T-cell (primary cell): ENCODE measurements at regions not wholly inside any gene's neighbourhood (a gene's known extent, or its start where the extent isn't known, plus 50 kb on each side); places are given as distances from the start of the nearest gene placed in this dataset.

Source experiments
- ATAC-seq, 4 experiments: fragments of 200-7000 bp in 3 of 4; fragments of 150-1000 bp in 1 of 4; cut with Tn5 transposase; replicated peaks in 1 of 4; 1 replicate in 3 of 4; 2 replicates in 1 of 4; pipeline ENCODE4 v1.10.0; 2021; ENCODE audit warnings: moderate library complexity in 3 of 4, mild to moderate bottlenecking in 2 of 4, moderate number of reproducible peaks in 1 of 4
- CTCF ChIA-PET, 2 donors: fragments of 300-600 bp; sonication (Branson Sonifier 250); formaldehyde crosslinking; loops; one replicate each; lab custom pipeline; 2022; ENCODE audit warnings: antibody characterized with exemption in 2 of 2; lab: Charles Lee
- POLR2A ChIA-PET, 2 donors: fragments of 300-600 bp; sonication (Branson Sonifier 250); formaldehyde crosslinking; loops; one replicate each; lab custom pipeline; 2022; ENCODE audit warnings: antibody characterized with exemption in 2 of 2; lab: Charles Lee
- DNase-seq, 35 experiments: peaks; one replicate each; pipeline versions ENCODE4 v3.0.0 to v3.0.0-alpha.2; 2013 to 2023
- H3K27ac ChIP-seq: one replicate; pipeline ENCODE4 v1.5.1; 2013; ENCODE audit warnings: low read length
- H3K27me3 ChIP-seq, 2 experiments: replicated peaks in 1 of 2; 1 replicate in 1 of 2; 2 replicates in 1 of 2; pipeline versions ENCODE4 v1.6.1 to v1.7.0; 2013; ENCODE audit warnings: low read length in 1 of 2, mixed read lengths in 1 of 2; ENCODE audit not compliant: control insufficient read depth in 2 of 2, insufficient read depth in 2 of 2; ENCODE audit errors: extremely low read depth in 1 of 2
- H3K36me3 ChIP-seq, 2 donors: 1 replicate in 1 of 2; 2 replicates in 1 of 2; pipeline versions ENCODE4 v1.6.1 to v1.7.0; 2013; ENCODE audit warnings: low read length in 1 of 2; ENCODE audit not compliant: control insufficient read depth in 2 of 2, insufficient read depth in 1 of 2; ENCODE audit errors: extremely low read depth in 1 of 2
- H3K4me1 ChIP-seq, 2 experiments: 1 replicate in 1 of 2; 2 replicates in 1 of 2; pipeline versions ENCODE4 v1.6.1 to v1.7.0; 2013; ENCODE audit warnings: low read length in 2 of 2, mixed read lengths in 1 of 2; ENCODE audit not compliant: insufficient read depth in 2 of 2, control insufficient read depth in 1 of 2; ENCODE audit errors: extremely low read depth in 1 of 2
- H3K4me3 ChIP-seq, 2 donors: 1 replicate in 1 of 2; 2 replicates in 1 of 2; pipeline versions ENCODE4 v1.5.1 to v1.7.0; 2013; ENCODE audit warnings: mild to moderate bottlenecking in 2 of 2, low read length in 1 of 2, moderate library complexity in 1 of 2; ENCODE audit not compliant: control insufficient read depth in 1 of 2; ENCODE audit errors: extremely low read depth in 1 of 2
- H3K9me3 ChIP-seq: 2 replicates; pipeline ENCODE4 v1.7.0; 2013
- H3K27ac Mint-ChIP-seq, 2 donors: one replicate each; pipeline ENCODE4 v1.8.0; 2020 to 2021; ENCODE audit warnings: mild to moderate bottlenecking in 2 of 2, mixed read lengths in 2 of 2
- H3K27me3 Mint-ChIP-seq, 2 donors: one replicate each; pipeline ENCODE4 v1.8.0; 2021 to 2022; ENCODE audit warnings: mixed read lengths in 2 of 2
- H3K36me3 Mint-ChIP-seq: one replicate; pipeline ENCODE4 v1.8.0; 2021; ENCODE audit warnings: mixed read lengths
- H3K4me1 Mint-ChIP-seq, 3 donors: one replicate each; pipeline ENCODE4 v1.8.0; 2020 to 2022; ENCODE audit warnings: mixed read lengths in 3 of 3, mild to moderate bottlenecking in 1 of 3
- H3K4me3 Mint-ChIP-seq, 3 donors: one replicate each; pipeline ENCODE4 v1.8.0; 2020 to 2022; ENCODE audit warnings: mild to moderate bottlenecking in 3 of 3, mixed read lengths in 3 of 3, moderate library complexity in 3 of 3
- H3K9me3 Mint-ChIP-seq, 3 donors: one replicate each; pipeline ENCODE4 v1.8.0; 2020 to 2022; ENCODE audit warnings: mixed read lengths in 3 of 3
- WGBS: methylation state at CpG from one replicate; pipeline ENCODE4 v1.1.5; 2013; ENCODE audit warnings: missing lambda C conversion rate; ENCODE audit not compliant: insufficient coverage; 5-methylcytosine and 5-hydroxymethylcytosine counted together

GRCh38 chr20:51118216-51118615, 95.3 kb upstream of the KCNG1 start:
- no peak overlapping the region for H3K4me3 Mint-ChIP-seq
- no peak overlapping the region for H3K27ac Mint-ChIP-seq
- DNase-seq, result no peak
- no peak for ATAC-seq
- no peaks in the 10 kb centered on the region for H3K9me3 ChIP-seq
- peaks cover 26 to 37% of the 10 kb centered on the region in 2 donors for H3K27me3 Mint-ChIP-seq
- CTCF ChIA-PET, result no interaction called here
- POLR2A ChIA-PET, result no interaction called here
- H3K4me1 ChIP-seq, result no peaks in the 10 kb centered on the region
- WGBS, result 79% methylated on average over 2 of the region's 2 CpGs
- no peak overlapping the region for H3K4me3 ChIP-seq
- H3K4me1 Mint-ChIP-seq, result peaks cover 0 to 8% (median 3%) of the 10 kb centered on the region in 3 donors
- H3K27me3 ChIP-seq, result peaks cover 2 to 39% of the 10 kb centered on the region in 2 experiments
- no peaks in the 10 kb centered on the region for H3K9me3 Mint-ChIP-seq
- no peak overlapping the region for H3K27ac ChIP-seq
- no peaks in the 10 kb centered on the region for H3K36me3 Mint-ChIP-seq
- no peaks in the 10 kb centered on the region for H3K36me3 ChIP-seq

- CTCF ChIA-PET, result no interaction called here
- POLR2A ChIA-PET, result no interaction called here
- Mint-ChIP-seq H3K4me3 (no peak overlapping the region), H3K4me1 (no peaks in the 10 kb centered on the region), H3K9me3 (no peaks in the 10 kb centered on the region), H3K36me3 (no peaks in the 10 kb centered on the region), H3K27me3 (peaks cover 22 to 36% of the 10 kb centered on the region in 2 donors), H3K27ac (no peak overlapping the region)
- Histone ChIP-seq H3K9me3 (no peaks in the 10 kb centered on the region), H3K36me3 (no peaks in the 10 kb centered on the region), H3K27ac (no peak overlapping the region), H3K4me3 (no peak overlapping the region), H3K4me1 (no peaks in the 10 kb centered on the region), H3K27me3 (peaks cover 2 to 43% of the 10 kb centered on the region in 2 experiments)
- DNase-seq (no peak), ATAC-seq (no peak)
- 50% methylated on average over 1 of the region's 9 CpGs for WGBS
These were observed 94.1 kb upstream of the KCNG1 start for GRCh38 chr20:51116765-51117686.

GRCh38 chr20:51111290-51111689, 88.4 kb upstream of the KCNG1 start:
- H3K9me3 ChIP-seq, result no peaks in the 10 kb centered on the region
- Mint-ChIP-seq H3K4me1 (no peaks in the 10 kb centered on the region), H3K4me3 (no peak overlapping the region), H3K27ac (no peak overlapping the region), H3K27me3 (peaks cover 19 to 27% of the 10 kb centered on the region in 2 donors), H3K36me3 (no peaks in the 10 kb centered on the region), H3K9me3 (no peaks in the 10 kb centered on the region)
- ATAC-seq (no peak), DNase-seq (no peak)
- H3K27ac ChIP-seq, result no peak overlapping the region
- WGBS, result 71% methylated on average over 5 of the region's 8 CpGs
- no peaks in the 10 kb centered on the region for H3K4me1 ChIP-seq
- POLR2A ChIA-PET, result no interaction called here
- no peak overlapping the region for H3K4me3 ChIP-seq
- no peaks in the 10 kb centered on the region for H3K36me3 ChIP-seq
- peaks cover 7 to 27% of the 10 kb centered on the region in 2 experiments for H3K27me3 ChIP-seq
- CTCF ChIA-PET, result no interaction called here

GRCh38 chr20:51108638-51109363, 85.9 kb upstream of the KCNG1 start:
- WGBS, result 82% methylated on average over 6 of the region's 13 CpGs
- Mint-ChIP-seq H3K27me3 (peaks cover 20 to 27% of the 10 kb centered on the region in 2 donors), H3K36me3 (no peaks in the 10 kb centered on the region), H3K27ac (no peak overlapping the region), H3K4me3 (no peak overlapping the region), H3K9me3 (no peaks in the 10 kb centered on the region), H3K4me1 (no peaks in the 10 kb centered on the region)
- Histone ChIP-seq H3K9me3 (no peaks in the 10 kb centered on the region), H3K4me3 (no peak overlapping the region), H3K4me1 (no peaks in the 10 kb centered on the region), H3K36me3 (no peaks in the 10 kb centered on the region), H3K27ac (no peak overlapping the region), H3K27me3 (peaks cover 7 to 26% of the 10 kb centered on the region in 2 experiments)
- ATAC-seq (no peak), DNase-seq (no peak)
- POLR2A ChIA-PET, result no interaction called here
- CTCF ChIA-PET, result no interaction called here

GRCh38 chr20:51106011-51106410, 83.1 kb upstream of the KCNG1 start:
- H3K4me1 Mint-ChIP-seq, result no peaks in the 10 kb centered on the region
- POLR2A ChIA-PET, result no interaction called here
- H3K36me3 ChIP-seq, result no peaks in the 10 kb centered on the region
- ATAC-seq (no peak), DNase-seq (no peak)
- H3K9me3 Mint-ChIP-seq, result no peaks in the 10 kb centered on the region
- H3K27ac Mint-ChIP-seq, result no peak overlapping the region
- CTCF ChIA-PET, result interaction anchor here in 1 of 2 donors (0.7 kb wide), 1 partner anchor 1750 kb away, joined by 3 read pairs; no protein-coding TSS in a partner anchor
- WGBS, result 100% methylated on average over 1 of the region's 3 CpGs
- no peaks in the 10 kb centered on the region for H3K9me3 ChIP-seq
- no peaks in the 10 kb centered on the region for H3K36me3 Mint-ChIP-seq
- H3K27me3 Mint-ChIP-seq, result peaks cover 17 to 31% of the 10 kb centered on the region in 2 donors
- no peak overlapping the region for H3K4me3 ChIP-seq
- no peak overlapping the region for H3K4me3 Mint-ChIP-seq
- H3K27ac ChIP-seq, result no peak overlapping the region
- peaks cover 6 to 22% of the 10 kb centered on the region in 2 experiments for H3K27me3 ChIP-seq
- H3K4me1 ChIP-seq, result no peaks in the 10 kb centered on the region

GRCh38 chr20:51104960-51105920, 82.3 kb upstream of the KCNG1 start:
- Mint-ChIP-seq H3K27me3 (peaks cover 10 to 26% of the 10 kb centered on the region in 2 donors), H3K4me3 (no peak overlapping the region), H3K36me3 (no peaks in the 10 kb centered on the region), H3K9me3 (no peaks in the 10 kb centered on the region), H3K27ac (no peak overlapping the region), H3K4me1 (no peaks in the 10 kb centered on the region)
- ATAC-seq (no peak), DNase-seq (no peak)
- H3K4me3 ChIP-seq, result no peak overlapping the region
- 88% methylated on average over 1 of the region's 10 CpGs for whole genome bisulfite sequencing
- peaks cover 4 to 26% of the 10 kb centered on the region in 2 experiments for H3K27me3 ChIP-seq
- ChIA-PET CTCF (no interaction called here), POLR2A (no interaction called here)
- H3K27ac ChIP-seq, result no peak overlapping the region
- H3K36me3 ChIP-seq, result no peaks in the 10 kb centered on the region
- no peaks in the 10 kb centered on the region for H3K4me1 ChIP-seq
- H3K9me3 ChIP-seq, result no peaks in the 10 kb centered on the region
